GM15510 (cell line): ENCODE measurements at regions not wholly inside any gene's neighbourhood (a gene's known extent, or its start where the extent isn't known, plus 50 kb on each side); places are given as distances from the start of the nearest gene placed in this dataset.

Experiments used
- POLR2A ChIP-seq: IDR thresholded peaks from 3 replicates; pipeline ENCODE4 v1.6.1; 2011; ENCODE audit warnings: borderline replicate concordance; ENCODE audit not compliant: insufficient read length; ENCODE audit errors: extremely low read depth

DNA sequence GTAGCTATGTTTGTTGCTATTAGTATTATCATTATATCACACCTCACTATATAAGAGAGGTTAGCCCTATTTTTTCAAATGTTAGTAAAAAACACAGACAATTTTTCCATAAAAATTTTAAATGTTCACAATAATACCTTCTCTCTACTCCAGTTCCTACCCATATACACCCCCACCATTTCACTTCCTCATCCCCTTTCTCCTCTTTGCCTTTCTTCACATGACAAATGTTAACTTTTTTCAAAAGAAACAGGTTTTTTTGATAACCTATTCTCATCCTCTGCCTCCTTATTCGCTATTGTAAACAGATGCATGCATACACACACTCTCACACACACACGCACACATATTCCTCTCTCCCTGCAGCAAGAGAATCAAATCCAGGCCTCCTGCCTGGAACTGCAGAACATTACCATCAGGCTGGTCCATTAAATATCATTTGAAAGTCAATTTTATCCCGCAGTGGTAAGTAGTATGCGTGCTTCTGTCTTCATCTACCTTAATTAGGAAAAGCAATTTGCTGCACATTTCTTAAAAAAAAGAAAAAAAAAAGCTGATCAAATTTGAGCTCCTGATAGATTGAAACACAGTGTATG is 55.5 kb downstream of the MID1IP1 start:
- no peak for TF ChIP-seq POLR2A

DNA sequence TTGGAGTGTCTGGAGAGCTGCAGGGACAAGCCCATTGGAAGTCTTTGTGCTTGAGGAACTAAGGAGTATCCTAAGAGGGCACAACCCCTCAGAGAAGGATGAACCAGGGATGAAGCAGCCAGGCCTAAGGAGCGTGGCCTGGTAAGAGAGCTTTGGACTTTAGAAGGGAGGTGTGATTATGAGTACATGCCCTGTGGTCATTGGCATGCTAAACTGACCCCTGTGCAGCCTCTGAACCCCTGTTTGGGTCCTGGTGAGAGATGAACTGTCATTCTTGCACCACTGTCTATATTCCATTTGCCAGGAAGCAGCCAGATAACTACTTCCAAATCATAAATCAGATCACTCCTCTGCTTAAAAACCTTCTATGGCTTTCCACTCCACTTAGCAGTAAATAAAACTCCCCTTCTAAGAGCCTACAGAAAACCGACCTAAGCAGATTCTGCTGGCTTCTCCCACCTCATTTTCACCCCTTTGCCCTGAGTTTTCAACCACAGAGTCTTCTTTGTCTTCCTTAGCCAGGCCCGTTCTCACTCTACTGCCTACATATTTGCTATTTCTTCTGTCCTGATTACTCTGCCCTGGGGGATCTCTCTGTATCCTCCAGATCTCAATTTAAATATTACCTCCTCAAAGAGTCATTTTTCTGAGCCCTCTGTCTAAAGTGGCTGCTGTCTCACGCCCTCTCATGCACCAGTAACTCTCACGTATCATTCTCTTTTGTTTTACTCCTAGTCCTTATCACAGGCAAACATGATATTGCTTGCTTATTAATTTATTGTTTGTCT is 56.7 kb downstream of the MID1IP1 start:
- TF ChIP-seq POLR2A: no peak

GRCh38 chrX:38859602-38860001 is 58.3 kb downstream of the MID1IP1 start:
- TF ChIP-seq POLR2A: no peak

- no peak for TF ChIP-seq POLR2A
Observed at GRCh38 chrX:38860106-38861013, 59.1 kb downstream of the MID1IP1 start.

- no peak for TF ChIP-seq POLR2A
Observed at GRCh38 chrX:38861489-38861888, 60.2 kb downstream of the MID1IP1 start.

DNA sequence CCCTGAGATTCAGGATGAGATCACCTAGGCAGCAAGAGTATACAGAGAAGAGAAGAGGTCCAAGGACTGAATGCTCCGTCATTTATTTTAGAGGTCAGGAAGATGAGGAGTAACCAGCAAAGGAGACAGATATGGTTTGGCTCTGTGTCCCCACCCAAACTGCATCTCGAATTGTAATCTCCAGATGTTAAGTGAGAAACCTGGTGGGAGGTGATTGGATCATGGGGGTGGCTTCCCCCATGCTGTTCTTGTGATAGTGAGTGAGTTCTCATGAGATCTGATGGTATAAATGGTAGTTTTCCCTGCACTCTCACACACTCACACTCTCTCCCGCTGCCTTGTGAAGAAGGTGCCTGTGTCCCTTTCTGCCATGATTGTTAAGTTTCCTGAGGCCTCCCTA is 60.8 kb downstream of the MID1IP1 start:
- TF ChIP-seq POLR2A: no peak

DNA sequence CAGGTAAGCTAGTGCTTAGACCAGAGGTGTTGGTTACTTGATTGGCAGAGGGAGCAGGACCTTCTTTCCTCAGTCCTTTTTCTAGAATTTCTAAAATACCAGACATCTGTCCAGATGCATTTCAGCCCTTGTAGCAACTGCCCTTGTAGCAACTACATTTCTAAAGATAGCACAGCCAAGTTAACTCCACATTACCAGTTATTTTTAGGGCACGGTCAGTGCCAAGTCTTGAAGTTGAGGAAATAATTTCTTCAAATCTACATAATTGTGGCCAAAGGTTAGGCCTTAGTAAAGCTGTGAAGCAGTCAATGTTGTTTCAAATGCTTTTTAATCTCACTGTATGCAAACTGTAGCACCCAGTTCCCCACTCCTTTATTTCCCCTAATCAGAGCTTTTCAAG is 62.9 kb downstream of the MID1IP1 start:
- TF ChIP-seq POLR2A: no peak

GRCh38 chrX:38868321-38868720 is 67.1 kb downstream of the MID1IP1 start:
- TF ChIP-seq POLR2A: no peak

DNA sequence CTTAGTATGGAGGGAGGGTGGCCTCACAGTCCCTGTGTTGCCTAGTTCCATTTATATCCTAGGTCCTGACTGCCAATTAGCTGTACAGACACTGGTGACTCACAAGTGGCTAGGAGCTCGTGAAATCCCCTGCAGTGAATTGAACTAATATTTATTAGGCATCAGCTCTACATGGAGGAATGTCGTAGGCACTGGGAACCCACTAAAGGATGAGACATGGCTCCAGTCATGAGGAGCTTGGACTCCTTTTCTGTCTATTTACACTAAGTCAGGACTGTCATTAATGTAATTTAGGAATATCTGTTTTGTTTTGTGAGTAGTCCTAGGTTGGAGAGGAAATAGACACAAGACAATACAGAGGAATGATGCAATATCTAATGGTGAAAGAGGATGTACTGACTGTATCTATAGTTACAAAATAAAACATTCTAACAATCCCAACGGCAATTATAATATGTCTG is 67.7 kb downstream of the MID1IP1 start:
- no peak for TF ChIP-seq POLR2A

GRCh38 chrX:38870361-38870895 is 69.2 kb downstream of the MID1IP1 start:
- TF ChIP-seq POLR2A: no peak

DNA sequence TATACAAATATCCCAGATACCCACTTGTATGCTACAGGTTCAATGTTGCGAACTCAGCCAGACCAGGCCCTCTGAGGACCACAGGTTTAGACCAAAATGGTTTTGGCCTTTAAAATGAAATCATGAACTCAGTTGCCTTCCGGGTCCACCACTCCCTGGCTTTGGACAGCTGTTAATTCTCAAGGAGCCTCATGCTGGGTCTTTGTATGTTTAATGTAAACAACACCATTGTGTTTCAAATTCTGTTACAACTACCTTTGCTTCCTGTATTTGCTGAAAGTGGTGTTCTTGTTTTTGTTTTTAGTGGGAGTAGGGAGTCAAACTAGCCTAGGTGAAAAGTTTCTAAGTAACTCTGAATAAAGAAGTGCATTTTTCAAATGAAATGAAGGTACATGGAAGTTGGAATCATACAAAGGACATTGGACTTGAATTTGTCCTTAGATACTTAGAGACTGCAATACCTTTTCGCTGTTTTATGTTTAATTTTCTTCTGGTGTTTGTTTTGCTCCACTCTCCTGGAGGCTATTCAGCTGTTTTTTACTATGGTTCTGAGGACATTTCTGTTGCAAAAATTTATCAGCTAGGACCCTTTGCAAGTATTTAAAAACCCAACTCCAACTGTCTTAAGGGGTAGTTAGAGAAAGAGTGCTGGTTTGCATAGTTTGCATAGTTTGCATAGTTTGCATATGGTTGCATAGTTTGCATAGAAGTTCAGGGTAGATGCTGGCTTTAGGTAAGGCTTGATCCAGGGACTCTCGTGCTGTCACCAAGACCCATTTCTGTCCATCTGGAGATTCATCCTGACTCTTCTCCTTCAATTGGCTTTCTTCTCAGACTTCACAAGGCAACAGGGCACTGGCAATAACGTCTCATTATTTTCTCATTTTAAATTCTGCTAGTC is 70.1 kb downstream of the MID1IP1 start:
- no peak for TF ChIP-seq POLR2A

- TF ChIP-seq POLR2A: no peak
Observed at GRCh38 chrX:38877366-38877765, 76.1 kb downstream of the MID1IP1 start.

DNA sequence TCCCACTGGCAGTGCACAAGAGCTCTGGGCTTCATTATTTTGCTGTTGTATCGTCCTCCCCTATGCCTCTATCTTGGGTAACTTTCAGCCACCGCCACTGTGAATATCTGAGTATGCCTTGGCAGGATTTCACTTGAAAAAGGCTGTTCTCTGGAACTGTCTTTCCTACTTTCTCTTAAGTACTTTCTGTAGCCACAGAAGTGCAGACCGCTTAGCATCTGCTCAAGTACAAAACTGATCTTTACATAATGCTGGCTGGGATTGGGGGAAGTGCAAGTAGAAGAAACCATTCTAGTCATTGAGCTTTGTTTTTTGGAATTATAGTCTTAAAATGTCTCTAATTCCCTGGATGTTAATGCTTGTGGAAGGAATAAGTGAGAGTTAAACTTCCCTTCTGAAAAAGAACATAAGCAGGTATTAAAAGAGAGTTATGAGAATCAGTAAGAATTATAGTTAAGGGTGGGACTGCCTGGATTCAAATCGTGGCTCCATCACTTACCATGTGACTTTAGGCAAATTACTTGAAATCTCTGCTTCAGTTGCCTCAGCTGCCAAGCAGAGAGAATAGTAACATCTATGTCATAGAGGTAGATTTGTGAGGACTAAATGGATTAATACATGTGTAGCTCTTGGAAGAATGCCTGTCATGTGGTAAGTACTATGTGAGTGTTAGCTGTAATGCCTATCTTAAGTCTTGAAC is 77.5 kb downstream of the MID1IP1 start:
- no peak for TF ChIP-seq POLR2A
